ENCODE measurements at regions not wholly inside any gene's neighbourhood (a gene's known extent, or its start where the extent isn't known, plus 50 kb on each side); places are given as distances from the start of the nearest gene placed in this dataset.

DNA sequence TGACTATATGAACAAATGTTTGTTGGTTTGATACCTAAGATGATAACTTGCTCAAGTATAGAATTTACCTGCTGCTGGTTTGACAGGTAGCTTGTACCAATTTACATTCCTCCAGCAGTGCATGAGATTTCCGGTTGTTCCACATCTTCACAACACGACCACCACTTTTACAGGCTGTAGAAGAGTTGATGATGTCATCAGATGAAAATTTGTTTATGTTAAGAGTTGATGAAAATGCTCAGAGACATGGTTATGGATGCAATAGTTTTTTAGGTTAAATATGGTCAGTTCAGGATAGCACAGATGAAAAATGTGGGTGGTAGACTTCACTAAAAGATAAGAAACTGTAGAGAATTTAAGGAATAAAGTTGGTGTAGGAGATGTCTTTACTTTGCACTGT lies 468.3 kb downstream of the PCDH18 start:
- no peaks in the 10 kb centered on the region for H3K36me3 ChIP-seq (ENCODE audit: insufficient read depth, low read length)

DNA sequence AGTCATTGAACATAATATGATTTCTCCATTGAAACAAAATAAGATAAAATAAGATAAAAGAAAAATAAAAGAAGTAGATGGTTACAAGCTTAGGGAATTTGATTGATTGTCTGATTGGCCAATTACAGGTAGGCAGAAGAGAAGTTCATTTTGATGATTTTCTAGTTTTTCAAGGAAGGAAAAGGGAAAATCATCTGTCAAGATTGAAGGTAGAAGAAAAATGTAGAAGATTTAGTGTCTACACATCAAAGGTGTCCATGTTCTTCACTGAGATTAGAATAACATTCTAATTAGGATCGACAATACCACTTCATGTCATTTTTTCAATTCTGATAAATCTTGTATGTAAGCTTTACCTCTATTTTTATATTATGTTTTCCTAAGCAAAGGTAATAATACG lies 489.1 kb downstream of the PCDH18 start:
- Histone ChIP-seq H3K36me3 (ENCODE audit: insufficient read depth, low read length) (no peaks in the 10 kb centered on the region), H3K4me3 (ENCODE audit: low read depth, low read length, poor library complexity, severe bottlenecking) (no peak overlapping the region), H3K4me1 (ENCODE audit: insufficient read depth, low read length, severe bottlenecking) (no peaks in the 10 kb centered on the region), H3K27me3 (ENCODE audit: insufficient read depth, low read length) (no peaks in the 10 kb centered on the region), H3K9me2 (ENCODE audit: low read depth, low read length) (no peaks in the 10 kb centered on the region), H3F3A (ENCODE audit: insufficient read depth, low read length) (no peaks in the 10 kb centered on the region), H3K9ac (ENCODE audit: low read length) (no peak overlapping the region), H4K20me1 (ENCODE audit: insufficient read depth, low read length) (no peaks in the 10 kb centered on the region), H2AFZ (ENCODE audit: low read length) (no peak overlapping the region), H3K9me3 (ENCODE audit: low read length) (no peaks in the 10 kb centered on the region), H3K27ac (ENCODE audit: low read depth, low read length, poor library complexity, severe bottlenecking) (no peak overlapping the region), H3K79me2 (ENCODE audit: insufficient read depth, low read length) (no peaks in the 10 kb centered on the region), H3K4me2 (ENCODE audit: low read length) (no peak overlapping the region)
- no peak for TF ChIP-seq EZH2 (IDR thresholded peaks at IDR 0.05; ENCODE audit: borderline replicate concordance, low read length)
- TF ChIP-seq, protein P1, sequence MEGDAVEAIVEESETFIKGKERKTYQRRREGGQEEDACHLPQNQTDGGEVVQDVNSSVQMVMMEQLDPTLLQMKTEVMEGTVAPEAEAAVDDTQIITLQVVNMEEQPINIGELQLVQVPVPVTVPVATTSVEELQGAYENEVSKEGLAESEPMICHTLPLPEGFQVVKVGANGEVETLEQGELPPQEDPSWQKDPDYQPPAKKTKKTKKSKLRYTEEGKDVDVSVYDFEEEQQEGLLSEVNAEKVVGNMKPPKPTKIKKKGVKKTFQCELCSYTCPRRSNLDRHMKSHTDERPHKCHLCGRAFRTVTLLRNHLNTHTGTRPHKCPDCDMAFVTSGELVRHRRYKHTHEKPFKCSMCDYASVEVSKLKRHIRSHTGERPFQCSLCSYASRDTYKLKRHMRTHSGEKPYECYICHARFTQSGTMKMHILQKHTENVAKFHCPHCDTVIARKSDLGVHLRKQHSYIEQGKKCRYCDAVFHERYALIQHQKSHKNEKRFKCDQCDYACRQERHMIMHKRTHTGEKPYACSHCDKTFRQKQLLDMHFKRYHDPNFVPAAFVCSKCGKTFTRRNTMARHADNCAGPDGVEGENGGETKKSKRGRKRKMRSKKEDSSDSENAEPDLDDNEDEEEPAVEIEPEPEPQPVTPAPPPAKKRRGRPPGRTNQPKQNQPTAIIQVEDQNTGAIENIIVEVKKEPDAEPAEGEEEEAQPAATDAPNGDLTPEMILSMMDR (IDR thresholded peaks at IDR 0.05; ENCODE audit: low read length): no peak

More for the DNA sequence above, 468.3 kb downstream of the PCDH18 start:
- no peaks in the 10 kb centered on the region for H4K20me1 ChIP-seq (ENCODE audit: insufficient read depth, low read length)
- no peak overlapping the region for H3K9ac ChIP-seq (ENCODE audit: low read length)
- TF ChIP-seq EZH2 (IDR thresholded peaks at IDR 0.05; ENCODE audit: borderline replicate concordance, low read length): no peak
- TF ChIP-seq, protein P1 (IDR thresholded peaks at IDR 0.05; ENCODE audit: low read length): no peak
- no peaks in the 10 kb centered on the region for H3K4me1 ChIP-seq (ENCODE audit: insufficient read depth, low read length, severe bottlenecking)
- H3K27ac ChIP-seq (ENCODE audit: low read depth, low read length, poor library complexity, severe bottlenecking): no peak overlapping the region
- H2AFZ ChIP-seq (ENCODE audit: low read length): no peak overlapping the region
- H3K4me2 ChIP-seq (ENCODE audit: low read length): no peak overlapping the region
- H3K79me2 ChIP-seq (ENCODE audit: insufficient read depth, low read length): no peaks in the 10 kb centered on the region
- H3K9me3 ChIP-seq (ENCODE audit: low read length): no peaks in the 10 kb centered on the region
- H3F3A ChIP-seq (ENCODE audit: insufficient read depth, low read length): no peaks in the 10 kb centered on the region
- no peak overlapping the region for H3K4me3 ChIP-seq (ENCODE audit: low read depth, low read length, poor library complexity, severe bottlenecking)
- no peaks in the 10 kb centered on the region for H3K9me2 ChIP-seq (ENCODE audit: low read depth, low read length)
- no peaks in the 10 kb centered on the region for H3K27me3 ChIP-seq (ENCODE audit: insufficient read depth, low read length)

DNA sequence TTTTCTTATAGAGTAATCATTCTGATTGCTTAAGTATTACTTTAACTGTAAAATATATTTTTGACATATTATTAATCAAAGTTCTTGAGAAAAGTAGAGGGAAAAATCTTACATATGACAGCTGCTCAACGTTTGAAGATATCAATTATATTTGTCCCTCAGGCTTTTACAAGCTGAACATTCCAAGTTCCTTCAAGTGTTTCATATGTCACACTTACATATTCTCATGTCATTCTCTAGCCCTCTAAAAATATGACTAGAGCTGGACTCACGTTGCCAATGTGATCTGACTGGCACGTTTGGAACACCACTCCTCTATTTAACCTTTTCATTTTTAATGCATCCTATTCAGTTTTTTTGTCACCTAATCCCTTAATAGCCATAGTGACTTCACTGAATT lies 492.9 kb downstream of the PCDH18 start:
- no peaks in the 10 kb centered on the region for H3K36me3 ChIP-seq (ENCODE audit: insufficient read depth, low read length)
- no peaks in the 10 kb centered on the region for H3K4me1 ChIP-seq (ENCODE audit: insufficient read depth, low read length, severe bottlenecking)
- H2AFZ ChIP-seq (ENCODE audit: low read length): no peak overlapping the region
- H3K4me3 ChIP-seq (ENCODE audit: low read depth, low read length, poor library complexity, severe bottlenecking): no peak overlapping the region
- H3K9me2 ChIP-seq (ENCODE audit: low read depth, low read length): no peaks in the 10 kb centered on the region
- TF ChIP-seq, protein P1 (IDR thresholded peaks at IDR 0.05; ENCODE audit: low read length): no peak
- TF ChIP-seq EZH2 (IDR thresholded peaks at IDR 0.05; ENCODE audit: borderline replicate concordance, low read length): no peak
- no peaks in the 10 kb centered on the region for H3K9me3 ChIP-seq (ENCODE audit: low read length)
- H4K20me1 ChIP-seq (ENCODE audit: insufficient read depth, low read length): no peaks in the 10 kb centered on the region
- no peak overlapping the region for H3K27ac ChIP-seq (ENCODE audit: low read depth, low read length, poor library complexity, severe bottlenecking)
- no peaks in the 10 kb centered on the region for H3F3A ChIP-seq (ENCODE audit: insufficient read depth, low read length)
- H3K9ac ChIP-seq (ENCODE audit: low read length): no peak overlapping the region
- H3K4me2 ChIP-seq (ENCODE audit: low read length): no peak overlapping the region
- H3K27me3 ChIP-seq (ENCODE audit: insufficient read depth, low read length): no peaks in the 10 kb centered on the region
- H3K79me2 ChIP-seq (ENCODE audit: insufficient read depth, low read length): no peaks in the 10 kb centered on the region

Measured in OCI-LY1 (cell line).